ENCODE measurements at regions not wholly inside any gene's neighbourhood (a gene's known extent, or its start where the extent isn't known, plus 50 kb on each side); places are given as distances from the start of the nearest gene placed in this dataset.
"Not testable (repeated sequence)": the region's sequence is repeated elsewhere in the genome, so short reads cannot be mapped to it uniquely, and the experiment has no call there.

DNA sequence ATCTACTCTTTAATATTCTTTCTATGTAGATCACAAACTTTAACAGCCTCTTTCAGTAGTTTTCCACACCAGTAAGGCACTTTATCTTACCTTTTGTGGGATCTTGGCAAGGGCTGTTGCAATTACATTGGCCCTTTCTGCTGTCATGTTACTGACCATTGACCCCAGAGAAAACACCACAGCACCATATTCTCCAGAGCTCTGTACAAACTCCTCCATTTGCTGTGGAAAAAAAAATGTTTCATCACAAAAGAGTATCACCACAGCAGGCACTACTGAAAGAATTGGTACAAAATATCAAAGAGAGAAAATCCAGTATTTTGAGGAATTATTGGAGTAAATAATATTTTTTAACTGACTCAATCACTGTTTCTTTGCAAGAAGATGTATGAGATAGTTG is 62.3 kb upstream of the UGT2A3 start:
- not testable (repeated sequence) for DNase-seq

DNA sequence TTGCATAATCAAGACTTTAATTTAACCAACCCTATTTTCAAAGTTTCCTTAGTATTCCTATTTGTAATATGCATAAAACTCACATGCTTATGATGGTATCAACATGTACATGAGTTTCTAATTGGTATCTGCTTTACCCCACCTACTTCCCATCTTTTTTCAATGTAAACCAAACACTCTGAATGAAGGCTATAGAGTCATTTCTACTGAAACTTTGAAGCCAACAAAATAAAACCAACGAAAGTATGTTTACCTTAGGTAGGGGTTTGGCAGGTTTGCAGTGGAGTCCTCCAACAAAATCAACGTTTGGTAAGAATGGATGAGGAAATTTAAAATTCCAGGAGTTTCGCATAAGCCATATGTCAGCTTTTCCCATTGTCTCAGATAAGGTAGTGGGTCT is 66.4 kb upstream of the UGT2A3 start:
- DNase-seq = not testable (repeated sequence)

GRCh38 chr4:69019538-69020461 is 68.2 kb upstream of the UGT2A3 start:
- DNase-seq = not testable (repeated sequence)

DNA sequence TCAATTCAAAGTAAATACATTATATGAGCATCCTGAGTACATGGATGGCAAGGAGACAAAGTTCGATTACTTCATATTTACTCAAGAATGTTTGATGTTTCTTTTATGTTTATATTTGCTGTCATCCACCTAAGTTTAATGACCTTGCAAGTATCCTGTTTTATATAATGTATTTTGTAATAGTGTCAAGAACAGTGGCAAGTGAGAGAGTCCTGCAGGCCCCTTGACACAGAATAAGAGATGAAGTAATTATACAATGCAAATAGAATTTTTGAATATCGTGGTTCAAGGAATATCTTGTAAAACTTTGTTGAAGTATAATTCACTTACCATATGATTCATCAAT is 68.8 kb upstream of the UGT2A3 start:
- DNase-seq = not testable (repeated sequence)

DNA sequence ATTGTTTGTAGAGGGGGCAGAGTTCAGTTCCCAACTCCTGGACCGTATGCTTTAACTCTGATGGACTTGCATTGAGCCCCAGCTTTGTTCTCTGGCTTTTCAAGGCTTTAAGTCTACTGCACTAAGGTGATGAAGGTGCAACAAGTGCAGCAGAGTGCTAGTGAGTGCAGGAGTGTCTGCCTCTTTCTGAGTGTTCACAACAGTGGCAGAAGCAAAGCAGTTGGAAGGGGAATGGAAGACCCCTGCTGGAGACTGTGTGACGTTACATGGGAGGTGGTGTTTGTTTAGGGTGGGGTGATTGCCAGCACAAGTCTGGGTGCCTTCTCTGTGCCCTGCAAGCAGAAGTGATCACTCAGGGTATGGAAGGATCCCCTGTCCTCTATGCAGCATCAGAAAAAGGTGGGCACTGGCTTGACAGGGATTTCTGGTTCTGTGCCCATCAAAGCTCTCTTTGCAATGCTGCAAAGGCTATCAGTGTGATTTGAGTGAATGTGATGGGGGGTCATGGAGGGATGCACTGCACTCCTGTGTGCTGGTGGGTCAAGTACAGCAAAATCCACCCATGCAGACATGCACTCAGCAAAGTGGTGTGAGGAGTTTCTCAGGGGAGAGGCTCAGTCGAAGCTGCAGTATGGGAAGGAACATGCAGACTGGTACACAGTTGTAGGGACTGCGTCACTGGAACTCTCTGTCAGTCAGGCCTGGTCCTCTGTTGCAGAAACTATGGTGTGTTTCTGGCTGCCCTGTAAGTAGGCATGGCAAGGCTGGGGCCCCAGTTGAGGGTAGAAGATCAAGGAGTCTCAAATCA is 70.9 kb upstream of the UGT2B7 start:
- DNase-seq = peak; percentile 14

GRCh38 chr4:69025999-69026387 is 70.3 kb upstream of the UGT2B7 start:
- DNase-seq = no peak

- no peak for DNase-seq
Measured at GRCh38 chr4:69026974-69027373, 69.3 kb upstream of the UGT2B7 start.

GRCh38 chr4:69030326-69030725 is 65.9 kb upstream of the UGT2B7 start:
- DNase-seq = no peak

DNA sequence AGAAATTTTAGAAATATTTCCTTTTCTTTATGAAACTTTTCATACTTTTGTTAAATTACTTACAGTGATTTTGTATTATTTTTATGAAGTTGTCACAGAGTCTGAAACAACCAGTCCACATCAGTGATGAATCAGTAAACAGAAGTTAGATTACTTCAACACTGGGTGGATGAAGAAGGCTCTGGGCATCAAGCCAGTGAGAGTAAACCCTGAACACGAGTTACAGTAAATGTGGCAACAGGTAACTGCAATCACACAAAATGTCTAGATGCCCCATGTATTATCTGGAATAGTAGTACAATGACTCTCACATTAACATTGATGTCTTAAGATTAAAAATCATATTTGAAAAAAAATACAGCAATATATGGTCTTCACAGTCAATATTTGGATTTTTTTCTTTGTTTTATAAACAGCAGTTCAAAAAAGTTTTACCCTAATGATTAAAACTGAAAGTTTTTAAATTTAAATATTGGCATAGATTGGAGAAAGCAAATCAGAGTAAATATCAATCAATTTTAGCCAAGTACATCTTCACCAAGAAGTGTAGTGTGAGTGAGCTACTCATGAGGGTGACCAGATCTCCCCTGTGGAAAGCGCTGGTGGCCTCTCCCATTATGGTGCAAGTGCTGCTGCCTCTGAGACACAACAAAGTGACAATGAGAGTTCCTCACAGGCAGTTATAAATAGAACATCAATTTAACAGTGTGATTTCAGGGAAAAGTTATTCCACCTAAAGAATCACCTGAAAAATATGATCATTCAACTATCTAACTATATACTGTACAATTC is 63.2 kb upstream of the UGT2B7 start:
- DNase-seq = no peak

- DNase-seq = not testable (repeated sequence)
Measured at GRCh38 chr4:69034315-69034740, 61.9 kb upstream of the UGT2B7 start.

DNA sequence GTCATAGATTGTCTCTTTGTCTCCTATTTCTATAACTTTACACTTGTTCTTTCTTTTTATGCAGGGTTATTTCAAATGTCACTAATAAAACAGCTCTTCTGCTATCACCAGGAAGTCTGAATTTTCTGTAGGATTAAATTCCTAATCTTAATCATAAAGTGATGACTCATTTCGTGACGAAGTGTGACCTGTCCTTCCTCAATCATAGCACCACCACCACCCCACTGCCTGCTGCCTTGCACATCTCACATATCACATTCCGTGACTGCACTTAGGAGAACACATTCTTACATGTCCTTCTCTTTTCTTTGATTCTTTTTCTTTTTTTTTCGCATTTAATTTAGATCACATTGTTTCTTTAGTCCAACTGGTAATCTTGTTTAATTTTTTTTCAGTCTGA is 57.7 kb upstream of the UGT2B7 start:
- DNase-seq = no peak

DNA sequence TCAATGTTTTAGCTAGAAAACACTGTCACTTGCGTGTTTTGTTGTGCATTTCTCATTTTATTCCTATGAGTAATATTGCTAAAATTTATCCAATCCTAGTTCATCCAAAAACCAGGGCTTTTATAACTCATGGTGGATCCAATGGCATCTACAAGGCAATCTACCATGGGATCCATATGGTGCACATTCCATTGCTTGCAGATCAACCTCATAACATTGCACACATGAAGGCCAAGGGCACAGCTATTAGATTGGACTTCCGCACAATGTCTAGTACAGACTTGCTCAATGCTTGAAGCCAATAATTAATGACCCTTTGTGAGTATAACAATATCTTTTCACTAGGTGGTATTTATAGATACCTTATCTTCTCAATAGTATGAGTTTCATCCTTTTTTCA is 57.2 kb upstream of the UGT2B7 start:
- no peak for DNase-seq

GRCh38 chr4:69044247-69044646 is 52.0 kb upstream of the UGT2B7 start:
- DNase-seq = no peak
